Liver (tissue), 2 donors: ENCODE measurements at regions not wholly inside any gene's neighbourhood (a gene's known extent, or its start where the extent isn't known, plus 50 kb on each side); places are given as distances from the start of the nearest gene placed in this dataset.

ENCODE experiments used
- HNF4G ChIP-seq: IDR thresholded peaks from 2 replicates; pipeline ENCODE4 v1.6.1; 2016; ENCODE audit warnings: antibody characterized with exemption
- REST ChIP-seq: IDR thresholded peaks from 2 replicates; pipeline ENCODE4 v1.6.1; 2016; ENCODE audit warnings: antibody characterized with exemption, mild to moderate bottlenecking
- donor health status: healthy.

GRCh38 chr7:148495605-148496004, 95.0 kb upstream of the C7orf33 start:
- no peak for TF ChIP-seq HNF4G
- no peak for TF ChIP-seq REST
